ENCODE measurements at regions not wholly inside any gene's neighbourhood (a gene's known extent, or its start where the extent isn't known, plus 50 kb on each side); places are given as distances from the start of the nearest gene placed in this dataset.

DNA sequence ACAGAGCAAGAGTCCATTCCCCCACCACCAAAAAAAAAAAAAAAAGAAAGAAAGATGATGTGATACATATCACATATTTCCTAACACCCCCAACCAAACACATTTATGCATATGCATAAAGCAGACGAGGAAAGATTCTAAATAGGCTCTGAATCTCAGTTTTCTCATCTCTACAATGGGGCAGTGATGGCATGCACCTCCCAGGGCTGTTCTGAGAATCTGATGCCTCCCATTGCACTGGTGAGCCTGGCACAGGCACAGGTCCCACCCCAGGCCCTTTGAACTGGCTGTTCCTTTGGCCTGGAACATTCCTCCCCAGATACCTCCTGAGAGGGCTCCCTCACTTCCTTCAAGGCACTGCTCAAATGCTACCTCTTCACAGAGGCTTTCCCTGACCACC is 116.5 kb downstream of the C9orf50 start:
- TF ChIP-seq POLR2A (IDR thresholded peaks at IDR 0.05), result no peak
- TF ChIP-seq, protein P1, sequence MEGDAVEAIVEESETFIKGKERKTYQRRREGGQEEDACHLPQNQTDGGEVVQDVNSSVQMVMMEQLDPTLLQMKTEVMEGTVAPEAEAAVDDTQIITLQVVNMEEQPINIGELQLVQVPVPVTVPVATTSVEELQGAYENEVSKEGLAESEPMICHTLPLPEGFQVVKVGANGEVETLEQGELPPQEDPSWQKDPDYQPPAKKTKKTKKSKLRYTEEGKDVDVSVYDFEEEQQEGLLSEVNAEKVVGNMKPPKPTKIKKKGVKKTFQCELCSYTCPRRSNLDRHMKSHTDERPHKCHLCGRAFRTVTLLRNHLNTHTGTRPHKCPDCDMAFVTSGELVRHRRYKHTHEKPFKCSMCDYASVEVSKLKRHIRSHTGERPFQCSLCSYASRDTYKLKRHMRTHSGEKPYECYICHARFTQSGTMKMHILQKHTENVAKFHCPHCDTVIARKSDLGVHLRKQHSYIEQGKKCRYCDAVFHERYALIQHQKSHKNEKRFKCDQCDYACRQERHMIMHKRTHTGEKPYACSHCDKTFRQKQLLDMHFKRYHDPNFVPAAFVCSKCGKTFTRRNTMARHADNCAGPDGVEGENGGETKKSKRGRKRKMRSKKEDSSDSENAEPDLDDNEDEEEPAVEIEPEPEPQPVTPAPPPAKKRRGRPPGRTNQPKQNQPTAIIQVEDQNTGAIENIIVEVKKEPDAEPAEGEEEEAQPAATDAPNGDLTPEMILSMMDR (IDR thresholded peaks at IDR 0.05), result no peak

Measured in heart left ventricle (tissue), 13 donors.